ENCODE measurements at regions not wholly inside any gene's neighbourhood (a gene's known extent, or its start where the extent isn't known, plus 50 kb on each side); places are given as distances from the start of the nearest gene placed in this dataset.
"Not testable (repeated sequence)": the region's sequence is repeated elsewhere in the genome, so short reads cannot be mapped to it uniquely, and the experiment has no call there.

GRCh38 chr7:126065766-126066165 is 1136.1 kb upstream of the POT1 start:
- TF ChIP-seq CTCF (IDR thresholded peaks at IDR 0.05), result no peak
- Histone ChIP-seq H3K4me3 (no peak overlapping the region), H3K36me3 (no peaks in the 10 kb centered on the region), H3K4me1 (ENCODE audit: control insufficient read depth in 1 of 2, low read depth in 2 of 2) (no peaks in the 10 kb centered on the region), H3K9me3 (no peaks in the 10 kb centered on the region), H3K27me3 (replicated peaks; ENCODE audit: insufficient read depth) (no peaks in the 10 kb centered on the region), H3K27ac (no peak overlapping the region)
- no peak for ATAC-seq (ENCODE audit: insufficient number of reproducible peaks, low FRiP score, low read depth)
- DNase-seq (ENCODE audit: low spot score), result no peak

- Histone ChIP-seq H3K27me3 (replicated peaks; ENCODE audit: insufficient read depth) (no peaks in the 10 kb centered on the region), H3K4me3 (no peak overlapping the region), H3K4me1 (ENCODE audit: control insufficient read depth in 1 of 2, low read depth in 2 of 2) (no peaks in the 10 kb centered on the region), H3K36me3 (no peaks in the 10 kb centered on the region), H3K9me3 (no peaks in the 10 kb centered on the region), H3K27ac (no peak overlapping the region)
- ATAC-seq (ENCODE audit: insufficient number of reproducible peaks, low FRiP score, low read depth) (no peak), DNase-seq (ENCODE audit: low spot score) (no peak)
- no peak for TF ChIP-seq CTCF (IDR thresholded peaks at IDR 0.05)
Observed at GRCh38 chr7:126057979-126058378, 1128.4 kb upstream of the POT1 start.

- H3K27ac ChIP-seq; H3K4me3 ChIP-seq; H3K9me3 ChIP-seq; H3K4me1 ChIP-seq (ENCODE audit: control insufficient read depth in 1 of 2, low read depth in 2 of 2); H3K27me3 ChIP-seq (replicated peaks; ENCODE audit: insufficient read depth); H3K36me3 ChIP-seq; DNase-seq (ENCODE audit: low spot score); ATAC-seq (ENCODE audit: insufficient number of reproducible peaks, low FRiP score, low read depth): not testable (repeated sequence)
Observed at GRCh38 chr7:126056613-126057012, 1127.0 kb upstream of the POT1 start.

GRCh38 chr7:126052229-126052628 is 1122.6 kb upstream of the POT1 start:
- DNase-seq (ENCODE audit: low spot score), result no peak
- TF ChIP-seq CTCF (IDR thresholded peaks at IDR 0.05), result no peak
- Histone ChIP-seq H3K4me1 (ENCODE audit: control insufficient read depth in 1 of 2, low read depth in 2 of 2) (no peaks in the 10 kb centered on the region), H3K4me3 (no peak overlapping the region), H3K9me3 (no peaks in the 10 kb centered on the region), H3K27ac (no peak overlapping the region), H3K36me3 (no peaks in the 10 kb centered on the region), H3K27me3 (replicated peaks; ENCODE audit: insufficient read depth) (no peaks in the 10 kb centered on the region)
- ATAC-seq (ENCODE audit: insufficient number of reproducible peaks, low FRiP score, low read depth), result no peak

GRCh38 chr7:126044662-126045061 is 1115.0 kb upstream of the POT1 start:
- no peak for DNase-seq (ENCODE audit: low spot score)
- Histone ChIP-seq H3K36me3 (no peaks in the 10 kb centered on the region), H3K9me3 (no peaks in the 10 kb centered on the region), H3K4me1 (ENCODE audit: control insufficient read depth in 1 of 2, low read depth in 2 of 2) (no peaks in the 10 kb centered on the region), H3K27ac (no peak overlapping the region), H3K27me3 (replicated peaks; ENCODE audit: insufficient read depth) (no peaks in the 10 kb centered on the region), H3K4me3 (no peak overlapping the region)
- no peak for TF ChIP-seq CTCF (IDR thresholded peaks at IDR 0.05)
- no peak for ATAC-seq (ENCODE audit: insufficient number of reproducible peaks, low FRiP score, low read depth)

- no peaks in the 10 kb centered on the region for H3K9me3 ChIP-seq
- TF ChIP-seq CTCF (IDR thresholded peaks at IDR 0.05), result no peak
- H3K4me1 ChIP-seq (ENCODE audit: control insufficient read depth in 1 of 2, low read depth in 2 of 2), result no peaks in the 10 kb centered on the region
- no peaks in the 10 kb centered on the region for H3K27me3 ChIP-seq (replicated peaks; ENCODE audit: insufficient read depth)
- no peaks in the 10 kb centered on the region for H3K36me3 ChIP-seq
- DNase-seq (ENCODE audit: low spot score), result no peak
- ATAC-seq (ENCODE audit: insufficient number of reproducible peaks, low FRiP score, low read depth), result no peak
- no peak overlapping the region for H3K4me3 ChIP-seq
- no peak overlapping the region for H3K27ac ChIP-seq
Observed at GRCh38 chr7:126041472-126041871, 1111.8 kb upstream of the POT1 start.
